ENCODE measurements at regions not wholly inside any gene's neighbourhood (a gene's known extent, or its start where the extent isn't known, plus 50 kb on each side); places are given as distances from the start of the nearest gene placed in this dataset.

GRCh38 chr14:36402867-36403266 is 82.4 kb upstream of the MBIP start:
- WGBS, 2 donors, result 71 to 79% methylated on average over 2 of the region's 2 CpGs
- H3K36me3 ChIP-seq, result no peaks in the 10 kb centered on the region
- no peaks in the 10 kb centered on the region for H3K9me3 ChIP-seq
- no peak overlapping the region for H3K4me3 ChIP-seq
- H3K4me1 ChIP-seq, result no peaks in the 10 kb centered on the region
- H3K27me3 ChIP-seq, result no peaks in the 10 kb centered on the region
- TF ChIP-seq POLR2A (IDR thresholded peaks at IDR 0.05) (no peak), CTCF (IDR thresholded peaks at IDR 0.05) (no peak), EP300 (IDR thresholded peaks at IDR 0.05) (no peak)
- no peak overlapping the region for H3K27ac ChIP-seq
- DNase-seq (ENCODE audit: low spot score in 2 of 2), result no peak

GRCh38 chr14:36398463-36399291 is 78.2 kb upstream of the MBIP start:
- Histone ChIP-seq H3K27me3 (no peaks in the 10 kb centered on the region), H3K36me3 (no peaks in the 10 kb centered on the region), H3K27ac (no peak overlapping the region), H3K4me3 (no peak overlapping the region), H3K4me1 (no peaks in the 10 kb centered on the region), H3K9me3 (no peaks in the 10 kb centered on the region)
- DNase-seq (ENCODE audit: low spot score in 2 of 2), result no peak
- WGBS, 2 donors, result 83% methylated on average over 5 of the region's 5 CpGs
- TF ChIP-seq EP300 (IDR thresholded peaks at IDR 0.05) (no peak), CTCF (IDR thresholded peaks at IDR 0.05) (no peak), POLR2A (IDR thresholded peaks at IDR 0.05) (no peak)

- no peak for DNase-seq (ENCODE audit: low spot score in 2 of 2)
- Histone ChIP-seq H3K27ac (no peak overlapping the region), H3K36me3 (no peaks in the 10 kb centered on the region), H3K4me1 (no peaks in the 10 kb centered on the region), H3K27me3 (no peaks in the 10 kb centered on the region), H3K4me3 (no peak overlapping the region), H3K9me3 (no peaks in the 10 kb centered on the region)
- TF ChIP-seq EP300 (IDR thresholded peaks at IDR 0.05) (no peak), POLR2A (IDR thresholded peaks at IDR 0.05) (no peak), CTCF (IDR thresholded peaks at IDR 0.05) (no peak)
Measured at GRCh38 chr14:36397357-36397756, 76.9 kb upstream of the MBIP start.

- no peaks in the 10 kb centered on the region for H3K27me3 ChIP-seq
- no peaks in the 10 kb centered on the region for H3K4me1 ChIP-seq
- H3K9me3 ChIP-seq, result no peaks in the 10 kb centered on the region
- no peak for TF ChIP-seq EP300 (IDR thresholded peaks at IDR 0.05)
- no peak for TF ChIP-seq POLR2A (IDR thresholded peaks at IDR 0.05)
- no peak for TF ChIP-seq CTCF (IDR thresholded peaks at IDR 0.05)
- no peak for DNase-seq (ENCODE audit: low spot score in 2 of 2)
- H3K27ac ChIP-seq, result no peak overlapping the region
- H3K36me3 ChIP-seq, result no peaks in the 10 kb centered on the region
- no peak overlapping the region for H3K4me3 ChIP-seq
Measured at GRCh38 chr14:36396798-36397197, 76.4 kb upstream of the MBIP start.

- no peak for DNase-seq (ENCODE audit: low spot score in 2 of 2)
- no peak overlapping the region for H3K27ac ChIP-seq
- no peaks in the 10 kb centered on the region for H3K4me1 ChIP-seq
- no peaks in the 10 kb centered on the region for H3K27me3 ChIP-seq
- no peaks in the 10 kb centered on the region for H3K9me3 ChIP-seq
- H3K36me3 ChIP-seq, result no peaks in the 10 kb centered on the region
- no peak for TF ChIP-seq EP300 (IDR thresholded peaks at IDR 0.05)
- no peak for TF ChIP-seq CTCF (IDR thresholded peaks at IDR 0.05)
- TF ChIP-seq POLR2A (IDR thresholded peaks at IDR 0.05), result no peak
- H3K4me3 ChIP-seq, result no peak overlapping the region
- WGBS, 2 donors, result 0 to 29% methylated on average over 1 of the region's 1 CpG
Measured at GRCh38 chr14:36394593-36394992, 74.2 kb upstream of the MBIP start.
